Neural cell (in vitro differentiated cells): ENCODE measurements at regions not wholly inside any gene's neighbourhood (a gene's known extent, or its start where the extent isn't known, plus 50 kb on each side); places are given as distances from the start of the nearest gene placed in this dataset.

Source experiments
- CTCF ChIP-seq: fragments of 450-650 bp; IDR thresholded peaks from 2 replicates; pipeline ENCODE4 v1.5.1; 2014; ENCODE audit warnings: antibody characterized with exemption, mild to moderate bottlenecking, moderate library complexity; ENCODE audit not compliant: poor library complexity, severe bottlenecking
- EP300 ChIP-seq: fragments of 450-650 bp; conservative IDR thresholded peaks from 2 replicates; pipeline ENCODE4 v1.6.1; 2014; ENCODE audit warnings: antibody characterized with exemption, mild to moderate bottlenecking, moderate library complexity; ENCODE audit not compliant: poor library complexity, severe bottlenecking
- MXI1 ChIP-seq: fragments of 450-650 bp; conservative IDR thresholded peaks from 2 replicates; pipeline ENCODE4 v1.6.1; 2014; ENCODE audit warnings: antibody characterized with exemption, mild to moderate bottlenecking; ENCODE audit not compliant: poor library complexity, severe bottlenecking
- POLR2AphosphoS5 ChIP-seq: IDR thresholded peaks from 2 replicates; pipeline ENCODE4 v1.6.1; 2012
- RAD21 ChIP-seq: fragments of 450-650 bp; conservative IDR thresholded peaks from 2 replicates; pipeline ENCODE4 v1.6.1; 2014; ENCODE audit warnings: antibody characterized with exemption, mild to moderate bottlenecking, moderate library complexity
- REST ChIP-seq: IDR thresholded peaks from 2 replicates; pipeline ENCODE4 v1.6.1; 2012; ENCODE audit warnings: borderline replicate concordance
- SMC3 ChIP-seq: fragments of 450-650 bp; conservative IDR thresholded peaks from 2 replicates; pipeline ENCODE4 v1.6.1; 2014; ENCODE audit warnings: antibody characterized with exemption, mild to moderate bottlenecking, moderate library complexity; ENCODE audit not compliant: poor library complexity
- TAF1 ChIP-seq: IDR thresholded peaks from 2 replicates; pipeline ENCODE4 v1.6.1; 2012; ENCODE audit warnings: low read depth

- no peak for TF ChIP-seq CTCF
- TF ChIP-seq TAF1 = no peak
- TF ChIP-seq POLR2AphosphoS5 = no peak
- TF ChIP-seq RAD21 = no peak
- TF ChIP-seq REST = no peak
- TF ChIP-seq SMC3 = no peak
- no peak for TF ChIP-seq EP300
- no peak for TF ChIP-seq MXI1
These were observed 66.6 kb upstream of the IQCM start for GRCh38 chr4:149882251-149882650.
